PFSK-1 (cell line): ENCODE measurements at regions not wholly inside any gene's neighbourhood (a gene's known extent, or its start where the extent isn't known, plus 50 kb on each side); places are given as distances from the start of the nearest gene placed in this dataset.

Experiments
- FOXP2 ChIP-seq: optimal IDR thresholded peaks from 2 replicates; pipeline ENCODE3; 2011; ENCODE audit warnings: borderline replicate concordance, control low read depth, inconsistent platforms; ENCODE audit not compliant: insufficient read depth; ENCODE audit errors: extremely low read length, extremely low read depth
- POLR2AphosphoS5 ChIP-seq: IDR thresholded peaks from 2 replicates; pipeline ENCODE4 v1.6.1; 2012; ENCODE audit warnings: low read depth, mild to moderate bottlenecking, control low read depth, low read length, moderate library complexity
- REST ChIP-seq, 2 experiments: IDR thresholded peaks; 2 replicates each; pipeline versions ENCODE4 v1.6.1 to v1.8.0; 2011 to 2012; ENCODE audit warnings: low read depth in 2 of 2, low read length in 2 of 2, control low read depth in 1 of 2, inconsistent platforms in 1 of 2, mild to moderate bottlenecking in 1 of 2, moderate library complexity in 1 of 2; ENCODE audit not compliant: insufficient read depth in 1 of 2
- SIN3A ChIP-seq: IDR thresholded peaks from 2 replicates; pipeline ENCODE4 v1.6.1; 2012; ENCODE audit warnings: mild to moderate bottlenecking, low read length, moderate library complexity, borderline replicate concordance; ENCODE audit not compliant: insufficient read depth
- TAF1 ChIP-seq: IDR thresholded peaks from 2 replicates; pipeline ENCODE4 v1.6.1; 2012; ENCODE audit warnings: low read length, control low read depth, borderline replicate concordance; ENCODE audit not compliant: insufficient read depth

- TF ChIP-seq FOXP2: no peak
- no peak for TF ChIP-seq POLR2AphosphoS5
- TF ChIP-seq SIN3A: no peak
- TF ChIP-seq REST (IDR thresholded peaks at IDR 0.05; ENCODE audit: insufficient read depth in 1 of 2, low read depth in 2 of 2, low read length in 2 of 2): no peak
- TF ChIP-seq TAF1: no peak
Observed at GRCh38 chrX:15939737-15940136, 85.1 kb upstream of the AP1S2 start.

GRCh38 chrX:15938072-15938471 lies 83.5 kb upstream of the AP1S2 start:
- TF ChIP-seq SIN3A: no peak
- no peak for TF ChIP-seq REST (IDR thresholded peaks at IDR 0.05; ENCODE audit: insufficient read depth in 1 of 2, low read depth in 2 of 2, low read length in 2 of 2)
- no peak for TF ChIP-seq POLR2AphosphoS5
- no peak for TF ChIP-seq FOXP2
- no peak for TF ChIP-seq TAF1

- TF ChIP-seq REST (IDR thresholded peaks at IDR 0.05; ENCODE audit: insufficient read depth in 1 of 2, low read depth in 2 of 2, low read length in 2 of 2): no peak
- no peak for TF ChIP-seq FOXP2
- no peak for TF ChIP-seq SIN3A
- TF ChIP-seq TAF1: no peak
- no peak for TF ChIP-seq POLR2AphosphoS5
Observed at GRCh38 chrX:15931362-15931761, 76.7 kb upstream of the AP1S2 start.

GRCh38 chrX:15930585-15930984 lies 76.0 kb upstream of the AP1S2 start:
- TF ChIP-seq REST (IDR thresholded peaks at IDR 0.05; ENCODE audit: insufficient read depth in 1 of 2, low read depth in 2 of 2, low read length in 2 of 2) (no peak), POLR2AphosphoS5 (no peak), SIN3A (no peak), FOXP2 (no peak), TAF1 (no peak)

GRCh38 chrX:15929194-15929593 lies 74.6 kb upstream of the AP1S2 start:
- TF ChIP-seq REST (IDR thresholded peaks at IDR 0.05; ENCODE audit: insufficient read depth in 1 of 2, low read depth in 2 of 2, low read length in 2 of 2): no peak
- TF ChIP-seq SIN3A: no peak
- TF ChIP-seq FOXP2: no peak
- TF ChIP-seq POLR2AphosphoS5: no peak
- TF ChIP-seq TAF1: no peak
